GM21737 (cell line): ENCODE measurements at regions not wholly inside any gene's neighbourhood (a gene's known extent, or its start where the extent isn't known, plus 50 kb on each side); places are given as distances from the start of the nearest gene placed in this dataset.
"Not testable (repeated sequence)": the region's sequence is repeated elsewhere in the genome, so short reads cannot be mapped to it uniquely, and the experiment has no call there.

Source experiments
- ATAC-seq: cut with Tn5 transposase; IDR thresholded peaks from one replicate; pipeline ENCODE4 v1.9.1; 2021; ENCODE audit warnings: mild to moderate bottlenecking, moderate library complexity; ENCODE audit not compliant: unreplicated experiment

- ATAC-seq = no peak
Observed at GRCh38 chr21:15119486-15119885, 54.7 kb upstream of the NRIP1 start.

GRCh38 chr21:15121097-15121654, 56.4 kb upstream of the NRIP1 start:
- no peak for ATAC-seq

GRCh38 chr21:15121655-15122120, 56.9 kb upstream of the NRIP1 start:
- ATAC-seq = no peak

GRCh38 chr21:15122241-15122640, 57.4 kb upstream of the NRIP1 start:
- ATAC-seq = no peak

- ATAC-seq = no peak
Observed at GRCh38 chr21:15124731-15125130, 59.9 kb upstream of the NRIP1 start.

- ATAC-seq = no peak
Observed at GRCh38 chr21:15126948-15127347, 62.1 kb upstream of the NRIP1 start.

- ATAC-seq = no peak
Observed at GRCh38 chr21:15127437-15127836, 62.6 kb upstream of the NRIP1 start.

GRCh38 chr21:15128267-15128666, 63.5 kb upstream of the NRIP1 start:
- no peak for ATAC-seq

- ATAC-seq = not testable (repeated sequence)
Observed at GRCh38 chr21:15128714-15129113, 63.9 kb upstream of the NRIP1 start.

GRCh38 chr21:15130326-15130725, 65.5 kb upstream of the NRIP1 start:
- no peak for ATAC-seq

GRCh38 chr21:15130751-15131150, 66.0 kb upstream of the NRIP1 start:
- no peak for ATAC-seq

- ATAC-seq = no peak
Observed at GRCh38 chr21:15132781-15133180, 68.0 kb upstream of the NRIP1 start.

GRCh38 chr21:15134701-15135470, 70.1 kb upstream of the NRIP1 start:
- ATAC-seq = no peak

- no peak for ATAC-seq
Observed at GRCh38 chr21:15135867-15136629, 71.2 kb upstream of the NRIP1 start.

GRCh38 chr21:15138490-15138889, 73.7 kb upstream of the NRIP1 start:
- no peak for ATAC-seq

GRCh38 chr21:15139898-15140297, 75.1 kb upstream of the NRIP1 start:
- ATAC-seq = no peak

- ATAC-seq = no peak
Observed at GRCh38 chr21:15140321-15141019, 75.7 kb upstream of the NRIP1 start.

- no peak for ATAC-seq
Observed at GRCh38 chr21:15141261-15141970, 76.6 kb upstream of the NRIP1 start.

- ATAC-seq = no peak
Observed at GRCh38 chr21:15144026-15144425, 79.2 kb upstream of the NRIP1 start.

- ATAC-seq = no peak
Observed at GRCh38 chr21:15148437-15148836, 83.6 kb upstream of the NRIP1 start.
